Fibroblast of villous mesenchyme (primary cell): ENCODE measurements at regions not wholly inside any gene's neighbourhood (a gene's known extent, or its start where the extent isn't known, plus 50 kb on each side); places are given as distances from the start of the nearest gene placed in this dataset.

Source experiments
- DNase-seq: peaks from one replicate; pipeline ENCODE4 v3.0.0-alpha.2; 2010; ENCODE audit warnings: low read depth
- H3K4me3 ChIP-seq: 2 replicates; pipeline ENCODE4 v1.5.1; 2011; ENCODE audit warnings: low read depth, mild to moderate bottlenecking, low read length
- TF ChIP-seq, protein P1 (sequence below): IDR thresholded peaks from 2 replicates; pipeline ENCODE4 v1.5.1; 2012; ENCODE audit warnings: low read depth, mild to moderate bottlenecking, low read length; ENCODE audit not compliant: insufficient read depth

DNA sequence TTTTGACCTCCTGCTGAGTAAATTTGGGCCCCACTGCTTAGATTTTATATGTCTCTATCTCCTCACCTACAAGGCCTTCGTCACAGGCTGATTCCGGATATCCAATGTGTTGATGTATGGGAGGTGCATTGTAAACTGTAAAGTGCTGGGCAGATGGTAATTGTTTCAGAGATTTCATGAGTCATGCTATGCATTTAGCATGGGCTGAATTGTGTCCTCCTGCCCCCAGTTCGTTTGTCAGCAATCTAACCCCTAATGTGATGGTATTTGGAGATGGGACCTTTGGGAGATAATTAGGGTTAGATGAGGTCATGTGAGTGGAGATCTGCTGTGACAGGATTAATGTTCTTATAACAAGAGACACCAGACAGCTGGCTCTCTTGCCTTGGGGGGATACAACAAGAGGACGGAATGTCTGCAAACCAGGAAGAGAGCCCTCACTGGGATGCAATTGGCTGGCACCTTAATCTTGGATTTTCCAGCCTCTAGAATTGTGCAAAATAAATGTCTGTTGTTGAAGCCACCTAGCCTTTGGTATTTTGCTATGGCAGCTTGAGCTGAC, 101.8 kb upstream of the NLRP1 start:
- TF ChIP-seq, protein P1, sequence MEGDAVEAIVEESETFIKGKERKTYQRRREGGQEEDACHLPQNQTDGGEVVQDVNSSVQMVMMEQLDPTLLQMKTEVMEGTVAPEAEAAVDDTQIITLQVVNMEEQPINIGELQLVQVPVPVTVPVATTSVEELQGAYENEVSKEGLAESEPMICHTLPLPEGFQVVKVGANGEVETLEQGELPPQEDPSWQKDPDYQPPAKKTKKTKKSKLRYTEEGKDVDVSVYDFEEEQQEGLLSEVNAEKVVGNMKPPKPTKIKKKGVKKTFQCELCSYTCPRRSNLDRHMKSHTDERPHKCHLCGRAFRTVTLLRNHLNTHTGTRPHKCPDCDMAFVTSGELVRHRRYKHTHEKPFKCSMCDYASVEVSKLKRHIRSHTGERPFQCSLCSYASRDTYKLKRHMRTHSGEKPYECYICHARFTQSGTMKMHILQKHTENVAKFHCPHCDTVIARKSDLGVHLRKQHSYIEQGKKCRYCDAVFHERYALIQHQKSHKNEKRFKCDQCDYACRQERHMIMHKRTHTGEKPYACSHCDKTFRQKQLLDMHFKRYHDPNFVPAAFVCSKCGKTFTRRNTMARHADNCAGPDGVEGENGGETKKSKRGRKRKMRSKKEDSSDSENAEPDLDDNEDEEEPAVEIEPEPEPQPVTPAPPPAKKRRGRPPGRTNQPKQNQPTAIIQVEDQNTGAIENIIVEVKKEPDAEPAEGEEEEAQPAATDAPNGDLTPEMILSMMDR: no peak
- H3K4me3 ChIP-seq: no peak overlapping the region
- no peak for DNase-seq

DNA sequence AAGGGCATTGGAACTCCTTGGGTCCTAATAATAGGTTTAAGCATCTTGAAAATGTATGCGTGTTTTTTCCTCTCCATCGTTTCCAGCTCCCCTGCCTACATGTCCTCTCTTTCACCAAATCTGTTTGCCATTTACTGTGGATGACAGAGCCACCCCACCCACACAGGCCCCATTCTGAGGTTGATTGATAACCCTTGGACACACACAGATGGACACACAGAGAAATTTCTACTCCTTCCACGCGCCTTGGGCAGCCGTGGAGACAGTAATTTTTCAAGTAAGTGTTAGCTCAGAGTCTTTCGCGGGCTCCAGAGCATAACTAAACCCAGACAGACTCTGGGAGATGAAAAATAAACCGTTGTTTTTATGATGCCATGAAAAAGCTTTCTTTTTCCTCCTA, 103.3 kb upstream of the NLRP1 start:
- H3K4me3 ChIP-seq: no peak overlapping the region
- TF ChIP-seq, protein P1: no peak
- no peak for DNase-seq

DNA sequence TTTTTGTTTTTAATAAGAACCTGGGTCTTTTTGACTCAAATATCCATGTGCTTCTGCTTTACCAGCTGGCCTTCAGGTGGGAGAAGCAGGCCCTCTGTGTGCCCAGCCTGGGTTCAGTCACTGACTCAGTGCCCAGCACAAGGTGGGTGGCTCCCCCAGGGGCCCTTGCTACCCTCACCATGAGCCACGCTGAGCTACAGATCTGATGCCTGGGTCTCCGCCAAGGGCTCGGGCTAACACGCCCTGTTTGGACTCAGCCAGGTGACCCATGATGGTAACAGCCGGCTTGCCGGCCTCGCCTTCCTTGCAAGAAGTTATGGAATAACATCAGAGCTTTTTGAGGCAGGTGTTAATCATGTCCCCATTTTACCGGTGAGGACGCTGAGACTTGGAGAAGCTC, 109.5 kb upstream of the NLRP1 start:
- DNase-seq: no peak
- no peak overlapping the region for H3K4me3 ChIP-seq
- TF ChIP-seq, protein P1: no peak

DNA sequence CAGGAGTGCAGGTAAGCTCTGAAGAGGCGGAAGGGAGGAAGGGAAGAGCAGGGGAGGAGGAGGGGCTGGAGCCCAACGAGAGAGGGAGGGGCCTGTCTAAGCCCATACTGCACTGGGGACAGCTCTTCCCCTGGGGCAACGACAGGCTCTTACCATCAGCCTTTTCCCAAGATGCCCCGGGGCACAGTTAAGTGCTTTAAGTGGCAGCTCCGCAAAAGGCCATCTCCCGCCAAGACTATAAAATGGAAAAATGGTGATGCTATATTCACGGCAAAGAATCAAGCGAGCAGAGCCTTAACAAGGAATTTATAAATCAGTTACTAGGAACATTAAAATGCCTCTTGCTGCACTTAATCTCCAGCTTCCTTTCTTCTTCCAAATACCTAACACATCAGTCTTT, 110.2 kb upstream of the NLRP1 start:
- no peak overlapping the region for H3K4me3 ChIP-seq
- TF ChIP-seq, protein P1: no peak
- no peak for DNase-seq

DNA sequence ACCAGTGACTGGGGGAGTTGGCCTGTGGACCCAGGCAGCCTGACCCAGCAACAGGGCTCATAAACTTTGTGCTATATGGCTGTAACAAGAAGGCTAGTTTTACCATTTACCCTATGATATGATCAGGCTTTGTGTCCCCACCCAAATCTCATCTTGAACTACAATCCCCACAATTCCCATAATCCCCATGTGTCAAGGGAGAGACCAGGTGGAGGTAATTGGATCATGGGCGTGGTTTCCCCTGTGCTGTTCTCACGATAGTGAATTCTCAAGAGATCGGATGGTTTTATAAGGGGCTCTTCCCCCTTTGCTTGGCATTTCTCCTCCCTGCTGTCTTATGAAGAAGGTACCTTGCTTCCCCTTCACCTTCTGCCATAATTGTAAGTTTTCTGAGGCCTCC, 111.2 kb upstream of the NLRP1 start:
- TF ChIP-seq, protein P1: no peak
- no peak overlapping the region for H3K4me3 ChIP-seq
- no peak for DNase-seq

DNA sequence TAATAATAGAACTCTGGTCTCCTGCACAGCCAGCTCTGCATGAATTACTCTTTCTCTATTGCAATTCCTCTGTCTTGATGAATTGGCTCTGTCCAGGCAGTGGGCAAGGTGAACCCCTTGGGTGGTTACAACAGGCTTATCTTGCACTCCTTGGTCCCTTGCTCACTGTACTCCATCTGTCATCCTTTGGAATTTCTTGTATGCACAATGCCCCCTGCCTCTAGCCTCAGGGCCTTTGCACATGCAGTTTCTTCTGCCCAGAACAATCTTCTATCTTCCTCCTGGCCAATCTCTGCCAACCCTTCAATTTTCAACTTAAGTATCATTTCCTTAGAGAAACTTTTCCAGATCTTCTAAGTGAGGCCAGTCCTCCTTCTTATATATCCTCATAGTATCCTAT, 114.7 kb upstream of the NLRP1 start:
- H3K4me3 ChIP-seq: no peak overlapping the region
- TF ChIP-seq, protein P1: no peak
- DNase-seq: no peak

DNA sequence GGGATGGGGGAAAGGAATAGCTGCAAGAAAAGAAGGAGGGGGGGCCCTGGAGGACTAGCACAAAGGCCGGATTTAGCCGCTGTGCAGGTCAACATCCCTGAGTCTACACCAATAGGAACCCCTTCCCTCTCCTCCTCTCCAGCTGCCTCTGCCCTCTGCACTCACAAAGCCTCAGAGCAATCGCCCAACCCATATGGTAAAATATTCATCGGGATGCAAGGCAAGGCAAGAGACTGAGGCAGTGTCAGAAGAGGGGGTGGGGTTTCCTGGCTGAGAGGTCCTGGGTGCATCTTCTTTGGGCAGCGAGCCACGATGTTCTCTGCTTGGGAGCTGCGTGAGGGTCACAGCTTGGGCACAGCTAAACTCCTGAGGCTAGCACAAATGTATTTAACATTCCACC, 115.5 kb upstream of the NLRP1 start:
- TF ChIP-seq, protein P1: no peak
- no peak overlapping the region for H3K4me3 ChIP-seq
- DNase-seq: no peak
